Activated CD8-positive, alpha-beta memory T cell treated with anti-CD3 and anti-CD28 coated beads for 36 hours (primary cell): ENCODE measurements at regions not wholly inside any gene's neighbourhood (a gene's known extent, or its start where the extent isn't known, plus 50 kb on each side); places are given as distances from the start of the nearest gene placed in this dataset.

Source experiments
- CTCF ChIA-PET: fragments of 350-600 bp; sonication (Branson Sonifier 250); formaldehyde crosslinking; loops from one replicate; lab custom pipeline; 2021; ENCODE audit warnings: antibody characterized with exemption; lab: Charles Lee
- POLR2A ChIA-PET: fragments of 350-600 bp; sonication (Branson Sonifier 250); formaldehyde crosslinking; loops from one replicate; lab custom pipeline; 2021; ENCODE audit warnings: antibody characterized with exemption; lab: Charles Lee

GRCh38 chr4:18816228-18816895 lies 794.8 kb upstream of the LCORL start:
- POLR2A ChIA-PET, result interaction anchor here (0.7 kb wide), 1 partner anchor 355 kb away, joined by 8 read pairs; no protein-coding TSS in a partner anchor

GRCh38 chr4:18815779-18816173 lies 794.2 kb upstream of the LCORL start:
- ChIA-PET POLR2A (no interaction called here), CTCF (no interaction called here)

More at GRCh38 chr4:18816228-18816895, 794.8 kb upstream of the LCORL start:
- CTCF ChIA-PET, result interaction anchor here (0.6 kb wide), 1 partner anchor 511 kb away, joined by 3 read pairs; no protein-coding TSS in a partner anchor

- CTCF ChIA-PET, result no interaction called here
- POLR2A ChIA-PET, result no interaction called here
These were observed 793.7 kb upstream of the LCORL start for GRCh38 chr4:18815081-18815778.

- POLR2A ChIA-PET, result no interaction called here
- CTCF ChIA-PET, result no interaction called here
These were observed 792.2 kb upstream of the LCORL start for GRCh38 chr4:18813771-18814170.

GRCh38 chr4:18813055-18813454 lies 791.5 kb upstream of the LCORL start:
- ChIA-PET CTCF (no interaction called here), POLR2A (no interaction called here)

GRCh38 chr4:18803781-18804180 lies 782.2 kb upstream of the LCORL start:
- ChIA-PET POLR2A (no interaction called here), CTCF (no interaction called here)

GRCh38 chr4:18798123-18798522 lies 776.6 kb upstream of the LCORL start:
- ChIA-PET POLR2A (no interaction called here), CTCF (no interaction called here)

GRCh38 chr4:18795794-18796193 lies 774.2 kb upstream of the LCORL start:
- POLR2A ChIA-PET, result no interaction called here
- CTCF ChIA-PET, result no interaction called here

- CTCF ChIA-PET, result no interaction called here
These were observed 755.8 kb upstream of the LCORL start for GRCh38 chr4:18777190-18777930.

GRCh38 chr4:18767921-18768320 lies 746.4 kb upstream of the LCORL start:
- ChIA-PET POLR2A (no interaction called here), CTCF (no interaction called here)

More at GRCh38 chr4:18777190-18777930, 755.8 kb upstream of the LCORL start:
- POLR2A ChIA-PET, result no interaction called here

- ChIA-PET CTCF (no interaction called here), POLR2A (no interaction called here)
These were observed 735.1 kb upstream of the LCORL start for GRCh38 chr4:18756671-18757070.

- POLR2A ChIA-PET, result no interaction called here
- CTCF ChIA-PET, result no interaction called here
These were observed 732.6 kb upstream of the LCORL start for GRCh38 chr4:18754180-18754579.

GRCh38 chr4:18751083-18751482 lies 729.5 kb upstream of the LCORL start:
- ChIA-PET POLR2A (no interaction called here), CTCF (no interaction called here)

GRCh38 chr4:18749391-18749790 lies 727.8 kb upstream of the LCORL start:
- ChIA-PET POLR2A (no interaction called here), CTCF (no interaction called here)

GRCh38 chr4:18736551-18736950 lies 715.0 kb upstream of the LCORL start:
- POLR2A ChIA-PET, result no interaction called here

GRCh38 chr4:18735740-18736268 lies 714.2 kb upstream of the LCORL start:
- ChIA-PET CTCF (no interaction called here), POLR2A (no interaction called here)

More at GRCh38 chr4:18736551-18736950, 715.0 kb upstream of the LCORL start:
- CTCF ChIA-PET, result no interaction called here

- POLR2A ChIA-PET, result no interaction called here
- CTCF ChIA-PET, result no interaction called here
These were observed 712.9 kb upstream of the LCORL start for GRCh38 chr4:18734405-18734804.

- ChIA-PET POLR2A (no interaction called here), CTCF (no interaction called here)
These were observed 712.4 kb upstream of the LCORL start for GRCh38 chr4:18733961-18734360.

- POLR2A ChIA-PET, result no interaction called here
- CTCF ChIA-PET, result no interaction called here
These were observed 701.2 kb upstream of the LCORL start for GRCh38 chr4:18722748-18723191.
